GM12878 (cell line): ENCODE measurements at regions not wholly inside any gene's neighbourhood (a gene's known extent, or its start where the extent isn't known, plus 50 kb on each side); places are given as distances from the start of the nearest gene placed in this dataset.

Experiments
- ATAC-seq: fragments of 200-7000 bp; cut with Tn5 transposase; 3 replicates; pipeline ENCODE4 v1.9.1; 2020; ENCODE audit warnings: mild to moderate bottlenecking, moderate library complexity
- BruUV-seq: library from RNA; stranded (reverse); fragments of 400-500 nt; replicated peaks from 2 replicates; lab custom pipeline; 2021; lab: Mats Ljungman, UMichigan
- CTCF ChIA-PET: fragments of 300-600 bp; sonication (Branson Sonifier 250); formaldehyde crosslinking; extraction: SDS; loops from one replicate; lab custom pipeline; 2021; ENCODE audit warnings: inconsistent platforms; lab: Yijun Ruan, JAX
- POLR2A ChIA-PET: fragments of 350-600 bp; formaldehyde crosslinking; extraction: SDS; loops from one replicate; lab custom pipeline; 2021; ENCODE audit warnings: inconsistent platforms; lab: Charles Lee
- RAD21 ChIA-PET: fragments of 300-600 bp; sonication (Branson Sonifier 250); formaldehyde crosslinking; loops from one replicate; lab custom pipeline; 2023; ENCODE audit warnings: antibody characterized with exemption; ENCODE audit not compliant: unreplicated experiment; lab: Charles Lee
- SMC1A ChIA-PET: fragments of 300-600 bp; sonication (Branson Sonifier 250); formaldehyde crosslinking; loops from one replicate; lab custom pipeline; 2023; ENCODE audit not compliant: unreplicated experiment, uncharacterized antibody; lab: Charles Lee
- DNase-seq: peaks from one replicate; pipeline ENCODE4 v3.0.0-alpha.2; 2011; ENCODE audit warnings: low read depth, low spot score
- FAIRE-seq: peaks from 3 replicates; lab custom pipeline; 2011; peaks lifted over from hg19 to GRCh38; lab: Jason Lieb, UNC
- H2AFZ ChIP-seq: 2 replicates; pipeline ENCODE4 v1.6.0; 2011; ENCODE audit warnings: low read depth, low read length, control low read depth; ENCODE audit not compliant: control insufficient read depth
- H3K27ac ChIP-seq: 2 replicates; pipeline ENCODE4 v1.5.1; 2011; ENCODE audit warnings: control low read depth; ENCODE audit not compliant: control insufficient read depth, insufficient read depth
- H3K27me3 ChIP-seq, 2 experiments: replicated peaks in 1 of 2; 2 replicates each; pipeline versions ENCODE4 v1.6.0 to v1.6.1; 2011; ENCODE audit warnings: low read length in 1 of 2; ENCODE audit not compliant: control insufficient read depth in 2 of 2, insufficient read depth in 2 of 2
- H3K36me3 ChIP-seq, 2 experiments: 2 replicates each; pipeline ENCODE4 v1.5.1; 2011; ENCODE audit warnings: low read length in 1 of 2; ENCODE audit not compliant: control insufficient read depth in 2 of 2, insufficient read depth in 2 of 2
- H3K4me1 ChIP-seq: 2 replicates; pipeline ENCODE4 v1.6.1; 2011; ENCODE audit warnings: mild to moderate bottlenecking, low read length, moderate library complexity, mixed read lengths; ENCODE audit not compliant: control insufficient read depth, insufficient read depth
- H3K4me2 ChIP-seq: 2 replicates; pipeline ENCODE4 v1.6.0; 2011; ENCODE audit warnings: control low read depth; ENCODE audit not compliant: control insufficient read depth, insufficient read depth
- H3K4me3 ChIP-seq: fragments of 200-600 bp; sonication (generic); 2 replicates; pipeline ENCODE4 v1.5.1; 2016
- H3K79me2 ChIP-seq: 2 replicates; pipeline ENCODE4 v1.6.0; 2011; ENCODE audit warnings: low read length; ENCODE audit not compliant: control insufficient read depth, insufficient read depth
- H3K9ac ChIP-seq: 2 replicates; pipeline ENCODE4 v1.8.0; 2011; ENCODE audit warnings: low read length, control low read depth, mixed read lengths; ENCODE audit not compliant: control insufficient read depth, insufficient read depth
- H3K9me3 ChIP-seq: replicated peaks from 3 replicates; pipeline ENCODE4 v1.5.1; 2011; ENCODE audit warnings: mild to moderate bottlenecking, low read length; ENCODE audit not compliant: control insufficient read depth, insufficient read depth
- H4K20me1 ChIP-seq: 2 replicates; pipeline ENCODE4 v1.6.0; 2011; ENCODE audit not compliant: control insufficient read depth, insufficient read depth
- BCL11A ChIP-seq: IDR thresholded peaks from 2 replicates; pipeline ENCODE4 v1.6.1; 2011; ENCODE audit warnings: low read depth, low read length
- ETV6 ChIP-seq, 2 experiments: fragments of 450-650 bp in 1 of 2; IDR thresholded peaks in 1 of 2; conservative IDR thresholded peaks in 1 of 2; 2 replicates each; pipeline ENCODE4 v1.6.1; 2014; ENCODE audit warnings: antibody characterized with exemption in 1 of 2, borderline replicate concordance in 1 of 2, low read depth in 1 of 2, mild to moderate bottlenecking in 1 of 2, moderate library complexity in 1 of 2
- HDGF ChIP-seq: fragments of 450-650 bp; IDR thresholded peaks from 2 replicates; pipeline ENCODE4 v1.6.1; 2016; ENCODE audit warnings: antibody characterized with exemption
- KLF5 ChIP-seq: fragments of 450-650 bp; IDR thresholded peaks from 2 replicates; pipeline ENCODE4 v1.6.1; 2014; ENCODE audit warnings: mild to moderate bottlenecking; ENCODE audit not compliant: partially characterized antibody
- NFIC ChIP-seq: IDR thresholded peaks from 2 replicates; pipeline ENCODE4 v1.6.1; 2012; ENCODE audit warnings: low read depth, mild to moderate bottlenecking, inconsistent platforms, low read length, moderate library complexity
- NRF1 ChIP-seq: conservative IDR thresholded peaks from 2 replicates; pipeline ENCODE4 v1.6.1; 2011; ENCODE audit warnings: mild to moderate bottlenecking, low read depth, low read length, improper control_type of control experiment
- POU2F2 ChIP-seq: IDR thresholded peaks from 3 replicates; pipeline ENCODE4 v1.6.1; 2011; ENCODE audit warnings: low read depth, mild to moderate bottlenecking, low read length, borderline replicate concordance
- SMAD5 ChIP-seq: IDR thresholded peaks from 2 replicates; pipeline ENCODE4 v1.6.1; 2016; ENCODE audit warnings: antibody characterized with exemption, low read depth
- SMC3 ChIP-seq: IDR thresholded peaks from 2 replicates; pipeline ENCODE4 v1.6.1; 2011; ENCODE audit warnings: low read length, improper control_type of control experiment, borderline replicate concordance
- SREBF2 ChIP-seq: IDR thresholded peaks from 2 replicates; pipeline ENCODE4 v1.6.1; 2012; ENCODE audit warnings: mild to moderate bottlenecking, low read length
- STAT3 ChIP-seq: IDR thresholded peaks from 2 replicates; pipeline ENCODE4 v1.6.1; 2011; ENCODE audit warnings: low read depth, low read length, improper control_type of control experiment
- TBL1XR1 ChIP-seq: IDR thresholded peaks from 2 replicates; pipeline ENCODE4 v1.6.1; 2012; ENCODE audit warnings: low read depth, low read length, improper control_type of control experiment
- TCF12 ChIP-seq: IDR thresholded peaks from 2 replicates; pipeline ENCODE4 v1.6.1; 2011; ENCODE audit warnings: low read depth, mild to moderate bottlenecking, low read length
- WGBS: methylation state at CpG from one replicate; pipeline ENCODE4 v1.1.6; 2016; ENCODE audit warnings: low lambda C conversion rate; ENCODE audit not compliant: insufficient replicate concordance, insufficient coverage; ENCODE audit errors: missing lambda C conversion rate; 5-methylcytosine and 5-hydroxymethylcytosine counted together
- in situ Hi-C: fragments of 300-500 bp; cut with MboI; formaldehyde crosslinking; loops from 9 replicates; pipeline ENCODE4 v1.14.3; 2018; ENCODE audit warnings: mixed read lengths
- intact Hi-C: fragments of 100-400 bp; cut with micrococcal nuclease; formaldehyde crosslinking; loops from one replicate; pipeline ENCODE4 v1.14.2; 2022; ENCODE audit not compliant: unreplicated experiment
- TF ChIP-seq, protein P1 (sequence below), 3 experiments: IDR thresholded peaks in 2 of 3; conservative IDR thresholded peaks in 1 of 3; 2 replicates each; pipeline ENCODE4 v1.5.1; 2011; ENCODE audit warnings: low read depth in 3 of 3, low read length in 3 of 3, mild to moderate bottlenecking in 3 of 3, control low read depth in 2 of 3, moderate library complexity in 2 of 3, inconsistent platforms in 1 of 3, mixed read lengths in 1 of 3; ENCODE audit not compliant: control insufficient read depth in 2 of 3, insufficient read depth in 1 of 3; ENCODE audit errors: extremely low read depth in 1 of 3
- TF ChIP-seq, protein P2 (sequence below): fragments of 450-650 bp; IDR thresholded peaks from 2 replicates; pipeline ENCODE4 v1.6.1; 2016; ENCODE audit warnings: mild to moderate bottlenecking
- TF ChIP-seq, protein P3 (sequence below): fragments of 450-650 bp; conservative IDR thresholded peaks from 2 replicates; pipeline ENCODE4 v1.6.1; 2017; ENCODE audit warnings: mild to moderate bottlenecking, moderate library complexity

DNA sequence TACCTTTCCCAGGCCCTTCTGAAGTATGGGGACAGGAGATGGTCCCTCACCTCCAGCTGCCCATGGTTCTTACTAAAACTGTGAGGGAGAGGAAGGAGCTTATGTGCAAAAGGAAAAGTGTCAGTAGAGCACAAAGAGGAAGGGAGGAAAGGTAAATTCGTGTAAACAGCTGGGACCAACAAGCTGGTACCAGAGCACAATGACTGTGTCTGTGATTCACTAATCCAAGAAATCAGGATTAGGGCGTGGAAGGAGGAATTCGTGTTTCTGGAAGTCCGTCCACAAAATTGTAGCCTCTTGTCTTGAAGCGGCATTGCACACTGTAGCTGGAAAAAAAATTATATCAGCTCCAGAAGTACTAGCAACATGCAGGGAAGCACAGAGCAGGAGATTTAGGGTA is 129.0 kb upstream of the RREB1 start:
- no peaks in the 10 kb centered on the region; a peak in 1 of 4 replicates for H3K27me3 ChIP-seq
- no peaks in the 10 kb centered on the region for H3K79me2 ChIP-seq
- no peak overlapping the region for H3K4me3 ChIP-seq
- no peak overlapping the region for H3K4me2 ChIP-seq
- CTCF ChIA-PET: no interaction called here
- 8% methylated on average over 5 of the region's 5 CpGs for WGBS
- TF ChIP-seq KLF5: no peak
- TF ChIP-seq, protein P1, sequence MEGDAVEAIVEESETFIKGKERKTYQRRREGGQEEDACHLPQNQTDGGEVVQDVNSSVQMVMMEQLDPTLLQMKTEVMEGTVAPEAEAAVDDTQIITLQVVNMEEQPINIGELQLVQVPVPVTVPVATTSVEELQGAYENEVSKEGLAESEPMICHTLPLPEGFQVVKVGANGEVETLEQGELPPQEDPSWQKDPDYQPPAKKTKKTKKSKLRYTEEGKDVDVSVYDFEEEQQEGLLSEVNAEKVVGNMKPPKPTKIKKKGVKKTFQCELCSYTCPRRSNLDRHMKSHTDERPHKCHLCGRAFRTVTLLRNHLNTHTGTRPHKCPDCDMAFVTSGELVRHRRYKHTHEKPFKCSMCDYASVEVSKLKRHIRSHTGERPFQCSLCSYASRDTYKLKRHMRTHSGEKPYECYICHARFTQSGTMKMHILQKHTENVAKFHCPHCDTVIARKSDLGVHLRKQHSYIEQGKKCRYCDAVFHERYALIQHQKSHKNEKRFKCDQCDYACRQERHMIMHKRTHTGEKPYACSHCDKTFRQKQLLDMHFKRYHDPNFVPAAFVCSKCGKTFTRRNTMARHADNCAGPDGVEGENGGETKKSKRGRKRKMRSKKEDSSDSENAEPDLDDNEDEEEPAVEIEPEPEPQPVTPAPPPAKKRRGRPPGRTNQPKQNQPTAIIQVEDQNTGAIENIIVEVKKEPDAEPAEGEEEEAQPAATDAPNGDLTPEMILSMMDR (IDR thresholded peaks at IDR 0.05 in 2 of 3, conservative IDR thresholded peaks at IDR 0.05 in 1 of 3; ENCODE audit: control insufficient read depth in 2 of 3, extremely low read depth in 1 of 3, insufficient read depth in 1 of 3, low read depth in 3 of 3, low read length in 3 of 3): no peak
- no peak for TF ChIP-seq STAT3
- TF ChIP-seq POU2F2: no peak
- no peak for TF ChIP-seq NRF1
- TF ChIP-seq TBL1XR1: no peak
- no peak for TF ChIP-seq SMC3
- no peak for TF ChIP-seq BCL11A
- TF ChIP-seq SREBF2: no peak
- no peak for TF ChIP-seq HDGF
- TF ChIP-seq NFIC: no peak
- no peak for TF ChIP-seq ETV6 (conservative IDR thresholded peaks at IDR 0.05 in 1 of 2, IDR thresholded peaks at IDR 0.05 in 1 of 2; ENCODE audit: borderline replicate concordance in 1 of 2, low read depth in 1 of 2)
- no peak for TF ChIP-seq SMAD5
- TF ChIP-seq, protein P2, sequence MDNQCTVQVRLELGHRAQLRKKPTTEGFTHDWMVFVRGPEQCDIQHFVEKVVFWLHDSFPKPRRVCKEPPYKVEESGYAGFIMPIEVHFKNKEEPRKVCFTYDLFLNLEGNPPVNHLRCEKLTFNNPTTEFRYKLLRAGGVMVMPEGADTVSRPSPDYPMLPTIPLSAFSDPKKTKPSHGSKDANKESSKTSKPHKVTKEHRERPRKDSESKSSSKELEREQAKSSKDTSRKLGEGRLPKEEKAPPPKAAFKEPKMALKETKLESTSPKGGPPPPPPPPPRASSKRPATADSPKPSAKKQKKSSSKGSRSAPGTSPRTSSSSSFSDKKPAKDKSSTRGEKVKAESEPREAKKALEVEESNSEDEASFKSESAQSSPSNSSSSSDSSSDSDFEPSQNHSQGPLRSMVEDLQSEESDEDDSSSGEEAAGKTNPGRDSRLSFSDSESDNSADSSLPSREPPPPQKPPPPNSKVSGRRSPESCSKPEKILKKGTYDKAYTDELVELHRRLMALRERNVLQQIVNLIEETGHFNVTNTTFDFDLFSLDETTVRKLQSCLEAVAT: no peak
- TF ChIP-seq, protein P3, sequence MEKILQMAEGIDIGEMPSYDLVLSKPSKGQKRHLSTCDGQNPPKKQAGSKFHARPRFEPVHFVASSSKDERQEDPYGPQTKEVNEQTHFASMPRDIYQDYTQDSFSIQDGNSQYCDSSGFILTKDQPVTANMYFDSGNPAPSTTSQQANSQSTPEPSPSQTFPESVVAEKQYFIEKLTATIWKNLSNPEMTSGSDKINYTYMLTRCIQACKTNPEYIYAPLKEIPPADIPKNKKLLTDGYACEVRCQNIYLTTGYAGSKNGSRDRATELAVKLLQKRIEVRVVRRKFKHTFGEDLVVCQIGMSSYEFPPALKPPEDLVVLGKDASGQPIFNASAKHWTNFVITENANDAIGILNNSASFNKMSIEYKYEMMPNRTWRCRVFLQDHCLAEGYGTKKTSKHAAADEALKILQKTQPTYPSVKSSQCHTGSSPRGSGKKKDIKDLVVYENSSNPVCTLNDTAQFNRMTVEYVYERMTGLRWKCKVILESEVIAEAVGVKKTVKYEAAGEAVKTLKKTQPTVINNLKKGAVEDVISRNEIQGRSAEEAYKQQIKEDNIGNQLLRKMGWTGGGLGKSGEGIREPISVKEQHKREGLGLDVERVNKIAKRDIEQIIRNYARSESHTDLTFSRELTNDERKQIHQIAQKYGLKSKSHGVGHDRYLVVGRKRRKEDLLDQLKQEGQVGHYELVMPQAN: no peak
- TF ChIP-seq TCF12: no peak
- POLR2A ChIA-PET: no interaction called here
- DNase-seq: no peak
- in situ Hi-C loops (no loop called here), intact Hi-C loops (no loop called here)
- no peak overlapping the region for H3K27ac ChIP-seq
- SMC1A ChIA-PET: no interaction called here
- H3K9me3 ChIP-seq: no peaks in the 10 kb centered on the region
- no TSS peak for BruUV-seq
- FAIRE-seq: no peak
- RAD21 ChIA-PET: interaction anchor here (1.0 kb wide), 1 partner anchor 97 kb away, joined by 3 read pairs; no protein-coding TSS in a partner anchor
- H3K9ac ChIP-seq: no peak overlapping the region
- no peaks in the 10 kb centered on the region for H3K4me1 ChIP-seq
- H2AFZ ChIP-seq: no peak overlapping the region
- ATAC-seq: no peak
- no peaks in the 10 kb centered on the region for H4K20me1 ChIP-seq
- H3K36me3 ChIP-seq: no peaks in the 10 kb centered on the region
